GM12891 (cell line): ENCODE measurements at regions not wholly inside any gene's neighbourhood (a gene's known extent, or its start where the extent isn't known, plus 50 kb on each side); places are given as distances from the start of the nearest gene placed in this dataset.

Experiments used
- DNase-seq: peaks from one replicate; pipeline ENCODE4 v3.0.0; 2011; ENCODE audit warnings: low spot score; ENCODE audit not compliant: insufficient read length
- FAIRE-seq: peaks from 2 replicates; lab custom pipeline; 2011; peaks lifted over from hg19 to GRCh38; lab: Jason Lieb, UNC
- PAX5 ChIP-seq: IDR thresholded peaks from 2 replicates; pipeline ENCODE4 v1.6.1; 2011; ENCODE audit warnings: low read length, moderate library complexity, mild to moderate bottlenecking; ENCODE audit not compliant: insufficient read depth, severe bottlenecking
- POLR2A ChIP-seq: IDR thresholded peaks from 2 replicates; pipeline ENCODE4 v1.6.1; 2011; ENCODE audit warnings: low read depth, low read length, control low read depth
- POLR2AphosphoS5 ChIP-seq: IDR thresholded peaks from 2 replicates; pipeline ENCODE4 v1.6.1; 2011; ENCODE audit warnings: low read depth, low read length, control low read depth
- POU2F2 ChIP-seq: IDR thresholded peaks from 2 replicates; pipeline ENCODE4 v1.6.1; 2011; ENCODE audit warnings: low read depth, mild to moderate bottlenecking, control low read depth, low read length, moderate library complexity
- SPI1 ChIP-seq: IDR thresholded peaks from 2 replicates; pipeline ENCODE4 v1.6.1; 2011; ENCODE audit warnings: low read depth, low read length, control low read depth
- TAF1 ChIP-seq: IDR thresholded peaks from 2 replicates; pipeline ENCODE4 v1.6.1; 2011; ENCODE audit warnings: low read depth, low read length, control low read depth

GRCh38 chr2:136251197-136251884, 133.4 kb upstream of the CXCR4 start:
- DNase-seq (no peak), FAIRE-seq (no peak)

GRCh38 chr2:136250131-136250530, 132.2 kb upstream of the CXCR4 start:
- DNase-seq, result no peak

More at GRCh38 chr2:136251197-136251884, 133.4 kb upstream of the CXCR4 start:
- TF ChIP-seq POU2F2 (no peak), SPI1 (no peak), TAF1 (no peak), POLR2AphosphoS5 (no peak)

GRCh38 chr2:136248907-136249306, 131.0 kb upstream of the CXCR4 start:
- no peak for TF ChIP-seq PAX5
- no peak for TF ChIP-seq POLR2AphosphoS5
- no peak for TF ChIP-seq POU2F2
- TF ChIP-seq SPI1, result no peak
- no peak for TF ChIP-seq POLR2A
- DNase-seq, result no peak
- no peak for FAIRE-seq

More at GRCh38 chr2:136250131-136250530, 132.2 kb upstream of the CXCR4 start:
- TF ChIP-seq POU2F2 (no peak), POLR2A (no peak), POLR2AphosphoS5 (no peak), PAX5 (no peak), SPI1 (no peak), TAF1 (no peak)
- FAIRE-seq, result no peak

GRCh38 chr2:136248242-136248641, 130.3 kb upstream of the CXCR4 start:
- no peak for FAIRE-seq
- DNase-seq, result no peak
- TF ChIP-seq PAX5, result no peak
- no peak for TF ChIP-seq TAF1
- no peak for TF ChIP-seq POU2F2
- no peak for TF ChIP-seq POLR2AphosphoS5
- TF ChIP-seq POLR2A, result no peak
- no peak for TF ChIP-seq SPI1

GRCh38 chr2:136247204-136247950, 129.4 kb upstream of the CXCR4 start:
- no peak for FAIRE-seq
- TF ChIP-seq POLR2A (no peak), SPI1 (no peak), POU2F2 (no peak), PAX5 (no peak), TAF1 (no peak), POLR2AphosphoS5 (no peak)
- no peak for DNase-seq

GRCh38 chr2:136246086-136246669, 128.2 kb upstream of the CXCR4 start:
- no peak for TF ChIP-seq POLR2A
- TF ChIP-seq SPI1, result no peak
- DNase-seq (no peak), FAIRE-seq (no peak)

- DNase-seq (no peak), FAIRE-seq (no peak)
- TF ChIP-seq POLR2A (no peak), POLR2AphosphoS5 (no peak), POU2F2 (no peak), SPI1 (no peak), PAX5 (no peak), TAF1 (no peak)
These were observed 127.3 kb upstream of the CXCR4 start for GRCh38 chr2:136245211-136245610.

- no peak for DNase-seq
- TF ChIP-seq POLR2AphosphoS5, result no peak
- no peak for FAIRE-seq
These were observed 126.6 kb upstream of the CXCR4 start for GRCh38 chr2:136244536-136244885.

GRCh38 chr2:136243638-136244535, 125.9 kb upstream of the CXCR4 start:
- DNase-seq (no peak), FAIRE-seq (no peak)
- TF ChIP-seq POLR2A (no peak), POU2F2 (no peak), PAX5 (no peak), POLR2AphosphoS5 (no peak)

GRCh38 chr2:136242687-136243277, 124.8 kb upstream of the CXCR4 start:
- FAIRE-seq (no peak), DNase-seq (no peak)
- TF ChIP-seq POU2F2 (no peak), POLR2A (no peak), POLR2AphosphoS5 (no peak), PAX5 (no peak), TAF1 (no peak), SPI1 (no peak)
